ENCODE measurements at regions not wholly inside any gene's neighbourhood (a gene's known extent, or its start where the extent isn't known, plus 50 kb on each side); places are given as distances from the start of the nearest gene placed in this dataset.

DNA sequence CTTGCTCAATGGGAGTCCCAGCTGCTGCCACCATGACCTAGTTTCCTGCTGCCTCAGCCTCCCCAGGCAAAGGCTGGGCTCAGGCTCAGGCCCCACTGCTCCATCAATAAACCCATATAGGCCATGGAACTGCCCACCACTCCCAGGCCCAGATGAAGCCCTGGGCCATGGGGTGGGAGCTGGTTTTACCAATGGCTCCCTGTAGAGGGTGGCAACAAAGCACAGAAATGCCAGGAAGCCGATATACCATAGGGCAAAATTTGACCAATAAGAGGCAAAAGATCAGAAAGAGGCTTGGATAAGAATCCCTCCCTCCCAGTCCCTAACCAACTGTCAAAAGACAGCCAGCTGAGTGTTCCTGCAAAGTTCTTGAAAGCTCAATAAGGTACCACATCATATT is 101.8 kb upstream of the DOCK1 start:
- Mint-ChIP-seq H3K4me1 (ENCODE audit: low read depth) (no peaks in the 10 kb centered on the region), H3K27ac (no peak overlapping the region), H3K4me3 (no peak overlapping the region), H3K27me3 (no peaks in the 10 kb centered on the region), H3K9me3 (no peaks in the 10 kb centered on the region), H3K36me3 (ENCODE audit: low read depth) (no peaks in the 10 kb centered on the region)
- ChIA-PET CTCF (no interaction called here), POLR2A (no interaction called here)
- ATAC-seq (no peak), DNase-seq (no peak)
- intact Hi-C loops (cut with micrococcal nuclease), result no loop called here
- TF ChIP-seq, protein P1, sequence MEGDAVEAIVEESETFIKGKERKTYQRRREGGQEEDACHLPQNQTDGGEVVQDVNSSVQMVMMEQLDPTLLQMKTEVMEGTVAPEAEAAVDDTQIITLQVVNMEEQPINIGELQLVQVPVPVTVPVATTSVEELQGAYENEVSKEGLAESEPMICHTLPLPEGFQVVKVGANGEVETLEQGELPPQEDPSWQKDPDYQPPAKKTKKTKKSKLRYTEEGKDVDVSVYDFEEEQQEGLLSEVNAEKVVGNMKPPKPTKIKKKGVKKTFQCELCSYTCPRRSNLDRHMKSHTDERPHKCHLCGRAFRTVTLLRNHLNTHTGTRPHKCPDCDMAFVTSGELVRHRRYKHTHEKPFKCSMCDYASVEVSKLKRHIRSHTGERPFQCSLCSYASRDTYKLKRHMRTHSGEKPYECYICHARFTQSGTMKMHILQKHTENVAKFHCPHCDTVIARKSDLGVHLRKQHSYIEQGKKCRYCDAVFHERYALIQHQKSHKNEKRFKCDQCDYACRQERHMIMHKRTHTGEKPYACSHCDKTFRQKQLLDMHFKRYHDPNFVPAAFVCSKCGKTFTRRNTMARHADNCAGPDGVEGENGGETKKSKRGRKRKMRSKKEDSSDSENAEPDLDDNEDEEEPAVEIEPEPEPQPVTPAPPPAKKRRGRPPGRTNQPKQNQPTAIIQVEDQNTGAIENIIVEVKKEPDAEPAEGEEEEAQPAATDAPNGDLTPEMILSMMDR (IDR thresholded peaks at IDR 0.05), result no peak

DNA sequence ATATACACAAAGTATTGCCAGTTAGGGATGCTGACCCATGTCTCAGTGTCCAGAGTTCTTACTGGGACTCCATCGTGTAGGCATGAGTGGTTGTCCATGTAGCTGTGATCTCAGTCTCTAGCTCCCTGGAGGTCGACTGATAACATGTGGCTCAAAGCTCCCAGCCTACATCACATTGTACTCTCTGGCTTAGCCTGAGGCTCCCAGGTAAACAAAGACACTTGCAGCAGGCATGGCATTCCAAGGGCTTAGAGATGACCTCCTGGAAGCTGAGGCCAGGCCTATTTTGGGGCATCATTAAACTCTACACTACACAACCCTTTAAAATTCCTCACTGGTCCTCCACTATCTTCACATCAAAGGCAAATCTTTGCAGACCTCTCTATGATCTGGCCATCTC is 100.8 kb upstream of the DOCK1 start:
- no peaks in the 10 kb centered on the region for H3K27me3 Mint-ChIP-seq
- ChIA-PET CTCF (no interaction called here), POLR2A (no interaction called here)
- DNase-seq (no peak), ATAC-seq (no peak)
- no peak overlapping the region for H3K4me3 Mint-ChIP-seq
- TF ChIP-seq, protein P1 (IDR thresholded peaks at IDR 0.05), result no peak
- no peak overlapping the region for H3K27ac Mint-ChIP-seq
- intact Hi-C loops (cut with micrococcal nuclease), result no loop called here
- H3K36me3 Mint-ChIP-seq (ENCODE audit: low read depth), result no peaks in the 10 kb centered on the region
- H3K4me1 Mint-ChIP-seq (ENCODE audit: low read depth), result no peaks in the 10 kb centered on the region
- no peaks in the 10 kb centered on the region for H3K9me3 Mint-ChIP-seq

DNA sequence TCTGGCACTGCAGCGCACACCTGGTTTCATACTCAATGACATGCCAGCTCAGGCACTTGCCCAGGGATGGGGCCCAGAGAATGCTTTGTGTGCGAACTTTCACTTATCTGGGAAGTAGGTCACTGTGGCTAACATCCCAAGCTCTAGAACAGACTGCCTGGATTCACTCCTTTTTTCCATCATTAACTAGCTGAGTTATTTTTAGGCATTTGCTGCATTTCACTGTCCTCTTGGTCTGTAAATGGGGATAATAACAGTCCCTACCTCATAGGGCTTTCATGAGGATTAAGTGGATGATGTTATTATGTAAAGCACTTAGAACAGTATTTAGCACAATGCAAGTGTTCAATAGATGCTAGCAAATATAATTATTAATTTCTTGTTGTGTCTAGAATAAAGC is 98.7 kb upstream of the DOCK1 start:
- DNase-seq, result no peak
- Mint-ChIP-seq H3K4me3 (no peak overlapping the region), H3K27me3 (no peaks in the 10 kb centered on the region), H3K4me1 (ENCODE audit: low read depth) (no peaks in the 10 kb centered on the region), H3K9me3 (peaks cover 9% of the 10 kb centered on the region), H3K36me3 (ENCODE audit: low read depth) (no peaks in the 10 kb centered on the region), H3K27ac (no peak overlapping the region)
- CTCF ChIA-PET, result no interaction called here
- POLR2A ChIA-PET, result no interaction called here
- intact Hi-C loops (cut with micrococcal nuclease), result no loop called here
- TF ChIP-seq, protein P1 (IDR thresholded peaks at IDR 0.05), result no peak
- no peak for ATAC-seq

DNA sequence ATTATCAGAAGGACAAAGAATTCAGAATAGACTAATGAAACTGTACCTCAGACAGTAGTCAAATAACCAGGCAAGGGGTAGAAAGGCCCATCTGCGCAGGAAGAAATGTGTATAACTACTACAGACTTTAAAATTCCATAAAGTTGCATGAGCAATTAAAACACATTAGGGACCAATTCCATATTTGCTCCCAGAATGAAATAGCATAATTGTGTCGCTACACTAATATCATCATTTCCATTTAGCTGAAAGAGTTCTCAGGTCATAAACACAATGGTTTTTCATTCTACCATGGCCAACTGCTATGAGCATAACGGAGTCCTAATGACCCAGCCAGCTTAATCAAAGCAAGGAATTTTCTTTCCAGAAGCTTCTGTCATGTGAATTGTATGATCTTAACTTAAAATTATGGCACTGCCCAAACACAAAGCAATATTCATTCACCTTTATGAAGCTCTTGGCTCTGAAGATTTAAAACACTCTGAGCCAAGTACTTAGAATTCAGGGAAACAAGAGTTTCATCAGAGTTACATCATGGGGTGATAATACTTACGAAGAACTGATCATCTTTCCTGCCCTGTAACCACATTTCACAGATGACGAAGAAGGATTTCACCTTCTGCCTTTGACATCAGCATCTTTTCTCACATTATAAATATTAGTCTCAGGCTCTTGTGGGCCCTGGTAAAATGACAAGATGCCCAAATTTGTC is 98.1 kb upstream of the DOCK1 start:
- TF ChIP-seq, protein P1 (IDR thresholded peaks at IDR 0.05), result no peak
- peaks cover 9% of the 10 kb centered on the region for H3K9me3 Mint-ChIP-seq
- intact Hi-C loops (cut with micrococcal nuclease), result no loop called here
- DNase-seq (no peak), ATAC-seq (no peak)
- CTCF ChIA-PET, result no interaction called here
- POLR2A ChIA-PET, result no interaction called here
- no peaks in the 10 kb centered on the region for H3K4me1 Mint-ChIP-seq (ENCODE audit: low read depth)
- H3K27ac Mint-ChIP-seq, result no peak overlapping the region
- H3K27me3 Mint-ChIP-seq, result no peaks in the 10 kb centered on the region
- H3K36me3 Mint-ChIP-seq (ENCODE audit: low read depth), result no peaks in the 10 kb centered on the region
- no peak overlapping the region for H3K4me3 Mint-ChIP-seq

DNA sequence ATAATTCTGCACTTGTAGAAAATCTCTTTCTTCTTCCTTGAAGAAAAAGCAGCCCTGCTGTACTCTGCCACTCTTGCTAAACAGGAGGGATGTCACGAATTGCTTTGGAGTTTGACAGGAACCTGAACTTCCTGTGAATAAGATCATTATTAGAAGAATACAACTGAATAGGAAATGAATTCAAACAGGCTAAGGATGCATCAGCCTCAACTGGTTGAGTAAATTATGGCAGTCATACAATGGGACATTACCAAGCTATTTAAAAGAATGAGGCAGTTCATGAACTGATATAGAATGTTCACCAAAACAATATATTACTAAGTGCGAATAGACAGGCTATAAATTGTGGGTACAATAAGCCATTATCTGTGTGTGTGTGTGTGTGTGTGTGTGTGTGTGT is 97.1 kb upstream of the DOCK1 start:
- intact Hi-C loops (cut with micrococcal nuclease), result no loop called here
- Mint-ChIP-seq H3K27me3 (no peaks in the 10 kb centered on the region), H3K4me3 (no peak overlapping the region), H3K4me1 (ENCODE audit: low read depth) (no peaks in the 10 kb centered on the region), H3K27ac (no peak overlapping the region), H3K9me3 (peaks cover 9% of the 10 kb centered on the region), H3K36me3 (ENCODE audit: low read depth) (no peaks in the 10 kb centered on the region)
- ChIA-PET CTCF (no interaction called here), POLR2A (no interaction called here)
- TF ChIP-seq, protein P1 (IDR thresholded peaks at IDR 0.05), result no peak
- ATAC-seq (no peak), DNase-seq (no peak)

Data from activated CD8-positive, alpha-beta T cell treated with anti-CD3 and anti-CD28 coated beads for 36 hours (primary cell).